ENCODE measurements at regions not wholly inside any gene's neighbourhood (a gene's known extent, or its start where the extent isn't known, plus 50 kb on each side); places are given as distances from the start of the nearest gene placed in this dataset.

GRCh38 chr13:73842626-73843025 is 291.6 kb downstream of the KLF12 start:
- Histone ChIP-seq H3K4me3 (ENCODE audit: severe bottlenecking) (no peak overlapping the region), H3K9me3 (ENCODE audit: severe bottlenecking) (no peaks in the 10 kb centered on the region), H3K27me3 (ENCODE audit: insufficient read depth, poor library complexity, severe bottlenecking) (no peaks in the 10 kb centered on the region), H3K4me1 (ENCODE audit: insufficient read depth, poor library complexity, severe bottlenecking) (no peaks in the 10 kb centered on the region), H3K36me3 (ENCODE audit: low read depth) (no peaks in the 10 kb centered on the region), H3K27ac (ENCODE audit: poor library complexity, severe bottlenecking) (no peak overlapping the region)
- no peak for TF ChIP-seq CTCF (IDR thresholded peaks at IDR 0.05; ENCODE audit: poor library complexity, severe bottlenecking)
- DNase-seq (ENCODE audit: low spot score) (no peak), ATAC-seq (ENCODE audit: low read depth) (no peak)

GRCh38 chr13:73842184-73842583 is 292.0 kb downstream of the KLF12 start:
- Histone ChIP-seq H3K36me3 (ENCODE audit: low read depth) (no peaks in the 10 kb centered on the region), H3K4me1 (ENCODE audit: insufficient read depth, poor library complexity, severe bottlenecking) (no peaks in the 10 kb centered on the region), H3K4me3 (ENCODE audit: severe bottlenecking) (no peak overlapping the region), H3K27ac (ENCODE audit: poor library complexity, severe bottlenecking) (no peak overlapping the region), H3K9me3 (ENCODE audit: severe bottlenecking) (no peaks in the 10 kb centered on the region), H3K27me3 (ENCODE audit: insufficient read depth, poor library complexity, severe bottlenecking) (no peaks in the 10 kb centered on the region)
- no peak for TF ChIP-seq CTCF (IDR thresholded peaks at IDR 0.05; ENCODE audit: poor library complexity, severe bottlenecking)
- DNase-seq (ENCODE audit: low spot score) (no peak), ATAC-seq (ENCODE audit: low read depth) (no peak)

- ATAC-seq (ENCODE audit: low read depth) = no peak
- no peak for DNase-seq (ENCODE audit: low spot score)
- no peaks in the 10 kb centered on the region for H3K9me3 ChIP-seq (ENCODE audit: severe bottlenecking)
Observed at GRCh38 chr13:73837147-73837546, 297.1 kb downstream of the KLF12 start.

GRCh38 chr13:73835138-73835721 is 299.0 kb downstream of the KLF12 start:
- Histone ChIP-seq H3K27ac (ENCODE audit: poor library complexity, severe bottlenecking) (no peak overlapping the region), H3K9me3 (ENCODE audit: severe bottlenecking) (no peaks in the 10 kb centered on the region), H3K4me1 (ENCODE audit: insufficient read depth, poor library complexity, severe bottlenecking) (no peaks in the 10 kb centered on the region), H3K27me3 (ENCODE audit: insufficient read depth, poor library complexity, severe bottlenecking) (no peaks in the 10 kb centered on the region), H3K4me3 (ENCODE audit: severe bottlenecking) (no peak overlapping the region), H3K36me3 (ENCODE audit: low read depth) (no peaks in the 10 kb centered on the region)
- ATAC-seq (ENCODE audit: low read depth) (peak; percentile 46; the same call in 1 of the 3 replicates), DNase-seq (ENCODE audit: low spot score) (no peak)
- TF ChIP-seq CTCF (IDR thresholded peaks at IDR 0.05; ENCODE audit: poor library complexity, severe bottlenecking) = peak; percentile 79

More at GRCh38 chr13:73837147-73837546, 297.1 kb downstream of the KLF12 start:
- H3K27ac ChIP-seq (ENCODE audit: poor library complexity, severe bottlenecking) = no peak overlapping the region
- H3K36me3 ChIP-seq (ENCODE audit: low read depth) = no peaks in the 10 kb centered on the region
- no peak overlapping the region for H3K4me3 ChIP-seq (ENCODE audit: severe bottlenecking)
- no peak for TF ChIP-seq CTCF (IDR thresholded peaks at IDR 0.05; ENCODE audit: poor library complexity, severe bottlenecking)
- H3K4me1 ChIP-seq (ENCODE audit: insufficient read depth, poor library complexity, severe bottlenecking) = no peaks in the 10 kb centered on the region
- H3K27me3 ChIP-seq (ENCODE audit: insufficient read depth, poor library complexity, severe bottlenecking) = no peaks in the 10 kb centered on the region

- Histone ChIP-seq H3K9me3 (ENCODE audit: severe bottlenecking) (no peaks in the 10 kb centered on the region), H3K4me3 (ENCODE audit: severe bottlenecking) (no peak overlapping the region), H3K4me1 (ENCODE audit: insufficient read depth, poor library complexity, severe bottlenecking) (no peaks in the 10 kb centered on the region), H3K36me3 (ENCODE audit: low read depth) (no peaks in the 10 kb centered on the region), H3K27ac (ENCODE audit: poor library complexity, severe bottlenecking) (no peak overlapping the region), H3K27me3 (ENCODE audit: insufficient read depth, poor library complexity, severe bottlenecking) (no peaks in the 10 kb centered on the region)
- no peak for ATAC-seq (ENCODE audit: low read depth)
- TF ChIP-seq CTCF (IDR thresholded peaks at IDR 0.05; ENCODE audit: poor library complexity, severe bottlenecking) = no peak
- DNase-seq (ENCODE audit: low spot score) = no peak
Observed at GRCh38 chr13:73833325-73834070, 300.7 kb downstream of the KLF12 start.
